ENCODE measurements at regions not wholly inside any gene's neighbourhood (a gene's known extent, or its start where the extent isn't known, plus 50 kb on each side); places are given as distances from the start of the nearest gene placed in this dataset.

GRCh38 chr10:61067671-61068336, 123.8 kb upstream of the RHOBTB1 start:
- TF ChIP-seq CTCF (IDR thresholded peaks at IDR 0.05) (no peak), ATF3 (CRISPR knock-in tag; conservative IDR thresholded peaks at IDR 0.05) (no peak), ZNF263 (CRISPR knock-in tag; IDR thresholded peaks at IDR 0.05; ENCODE audit: low read depth) (no peak), ZNF138 (CRISPR knock-in tag; conservative IDR thresholded peaks at IDR 0.05) (no peak), PREB (CRISPR knock-in tag; IDR thresholded peaks at IDR 0.05; ENCODE audit: borderline replicate concordance) (no peak), ERG (CRISPR knock-in tag; IDR thresholded peaks at IDR 0.05) (no peak), MAX (CRISPR knock-in tag; IDR thresholded peaks at IDR 0.05) (no peak), E2F4 (CRISPR knock-in tag; IDR thresholded peaks at IDR 0.05; ENCODE audit: borderline replicate concordance, low read depth) (no peak), USF2 (CRISPR knock-in tag; IDR thresholded peaks at IDR 0.05) (no peak), ZNF281 (CRISPR knock-in tag; IDR thresholded peaks at IDR 0.05) (no peak), HMGXB4 (CRISPR knock-in tag; IDR thresholded peaks at IDR 0.05) (no peak)
